ENCODE measurements at regions not wholly inside any gene's neighbourhood (a gene's known extent, or its start where the extent isn't known, plus 50 kb on each side); places are given as distances from the start of the nearest gene placed in this dataset.

- TF ChIP-seq CTCF (IDR thresholded peaks at IDR 0.05) (no peak), EZH2phosphoT487 (IDR thresholded peaks at IDR 0.05) (no peak)
These were observed 713.3 kb upstream of the CBLB start for GRCh38 chr3:106582151-106582550.

Data from neural progenitor cell (in vitro differentiated cells).